Activated CD4-positive, alpha-beta memory T cell treated with anti-CD3 and anti-CD28 coated beads, Interleukin-2, amount 10 ng/mL, durations not matched to agents 7 days and 5 days (primary cell): ENCODE measurements at regions not wholly inside any gene's neighbourhood (a gene's known extent, or its start where the extent isn't known, plus 50 kb on each side); places are given as distances from the start of the nearest gene placed in this dataset.

Experiments used
- CTCF ChIA-PET: fragments of 350-600 bp; sonication (Branson Sonifier 250); formaldehyde crosslinking; loops from one replicate; lab custom pipeline; 2021; ENCODE audit warnings: antibody characterized with exemption, inconsistent platforms; lab: Charles Lee
- POLR2A ChIA-PET: fragments of 350-600 bp; sonication (Branson Sonifier 250); formaldehyde crosslinking; loops from one replicate; lab custom pipeline; 2021; ENCODE audit warnings: antibody characterized with exemption; lab: Charles Lee
- DNase-seq: peaks from one replicate; pipeline ENCODE4 v3.0.0-alpha.2; 2020
- H3K27ac Mint-ChIP-seq: one replicate; pipeline ENCODE4 v1.8.0; 2021; ENCODE audit warnings: mild to moderate bottlenecking, mixed read lengths
- H3K27me3 Mint-ChIP-seq: one replicate; pipeline ENCODE4 v1.8.0; 2021; ENCODE audit warnings: mixed read lengths
- H3K36me3 Mint-ChIP-seq: one replicate; pipeline ENCODE4 v1.8.0; 2021; ENCODE audit warnings: low read depth, mixed read lengths
- H3K4me1 Mint-ChIP-seq: one replicate; pipeline ENCODE4 v1.8.0; 2021; ENCODE audit warnings: mixed read lengths
- H3K4me3 Mint-ChIP-seq: one replicate; pipeline ENCODE4 v1.8.0; 2021; ENCODE audit warnings: mild to moderate bottlenecking, mixed read lengths
- H3K9me3 Mint-ChIP-seq: one replicate; pipeline ENCODE4 v1.8.0; 2021; ENCODE audit warnings: mixed read lengths

GRCh38 chr1:4404854-4405590, 249.4 kb upstream of the AJAP1 start:
- no peak overlapping the region for H3K4me3 Mint-ChIP-seq
- H3K27ac Mint-ChIP-seq, result no peak overlapping the region
- H3K9me3 Mint-ChIP-seq, result no peaks in the 10 kb centered on the region
- POLR2A ChIA-PET, result no interaction called here
- CTCF ChIA-PET, result no interaction called here
- H3K27me3 Mint-ChIP-seq, result no peaks in the 10 kb centered on the region
- H3K36me3 Mint-ChIP-seq, result no peaks in the 10 kb centered on the region
- no peaks in the 10 kb centered on the region for H3K4me1 Mint-ChIP-seq
- no peak for DNase-seq

- POLR2A ChIA-PET, result no interaction called here
- Mint-ChIP-seq H3K36me3 (no peaks in the 10 kb centered on the region), H3K4me3 (no peak overlapping the region), H3K4me1 (no peaks in the 10 kb centered on the region), H3K27ac (no peak overlapping the region), H3K9me3 (no peaks in the 10 kb centered on the region), H3K27me3 (no peaks in the 10 kb centered on the region)
- CTCF ChIA-PET, result no interaction called here
- no peak for DNase-seq
These were observed 246.6 kb upstream of the AJAP1 start for GRCh38 chr1:4407851-4408250.

GRCh38 chr1:4408380-4408779, 246.0 kb upstream of the AJAP1 start:
- Mint-ChIP-seq H3K4me3 (no peak overlapping the region), H3K27ac (no peak overlapping the region), H3K36me3 (no peaks in the 10 kb centered on the region), H3K9me3 (no peaks in the 10 kb centered on the region), H3K27me3 (no peaks in the 10 kb centered on the region), H3K4me1 (no peaks in the 10 kb centered on the region)
- ChIA-PET CTCF (no interaction called here), POLR2A (no interaction called here)
- no peak for DNase-seq

GRCh38 chr1:4411862-4412261, 242.5 kb upstream of the AJAP1 start:
- H3K9me3 Mint-ChIP-seq, result no peaks in the 10 kb centered on the region
- CTCF ChIA-PET, result no interaction called here
- POLR2A ChIA-PET, result no interaction called here
- no peak overlapping the region for H3K27ac Mint-ChIP-seq
- DNase-seq, result no peak
- H3K36me3 Mint-ChIP-seq, result no peaks in the 10 kb centered on the region
- H3K4me3 Mint-ChIP-seq, result no peak overlapping the region
- H3K4me1 Mint-ChIP-seq, result no peaks in the 10 kb centered on the region
- no peaks in the 10 kb centered on the region for H3K27me3 Mint-ChIP-seq

- ChIA-PET POLR2A (no interaction called here), CTCF (no interaction called here)
- DNase-seq, result no peak
- no peaks in the 10 kb centered on the region for H3K27me3 Mint-ChIP-seq
- no peak overlapping the region for H3K27ac Mint-ChIP-seq
- no peaks in the 10 kb centered on the region for H3K4me1 Mint-ChIP-seq
- peaks cover 5% of the 10 kb centered on the region for H3K9me3 Mint-ChIP-seq
- no peak overlapping the region for H3K4me3 Mint-ChIP-seq
- no peaks in the 10 kb centered on the region for H3K36me3 Mint-ChIP-seq
These were observed 238.9 kb upstream of the AJAP1 start for GRCh38 chr1:4415476-4415875.

- CTCF ChIA-PET, result no interaction called here
- Mint-ChIP-seq H3K9me3 (peaks cover 7% of the 10 kb centered on the region), H3K4me3 (no peak overlapping the region), H3K27me3 (no peaks in the 10 kb centered on the region), H3K4me1 (no peaks in the 10 kb centered on the region), H3K27ac (no peak overlapping the region), H3K36me3 (no peaks in the 10 kb centered on the region)
- POLR2A ChIA-PET, result no interaction called here
- no peak for DNase-seq
These were observed 238.2 kb upstream of the AJAP1 start for GRCh38 chr1:4416189-4416588.

- ChIA-PET CTCF (no interaction called here), POLR2A (no interaction called here)
- Mint-ChIP-seq H3K36me3 (no peaks in the 10 kb centered on the region), H3K4me1 (no peaks in the 10 kb centered on the region), H3K4me3 (no peak overlapping the region), H3K9me3 (peaks cover 7% of the 10 kb centered on the region), H3K27me3 (no peaks in the 10 kb centered on the region), H3K27ac (no peak overlapping the region)
- DNase-seq, result no peak
These were observed 236.4 kb upstream of the AJAP1 start for GRCh38 chr1:4418021-4418420.

- no peak for DNase-seq
- Mint-ChIP-seq H3K4me3 (no peak overlapping the region), H3K9me3 (peaks cover 10% of the 10 kb centered on the region), H3K36me3 (no peaks in the 10 kb centered on the region), H3K4me1 (no peaks in the 10 kb centered on the region), H3K27me3 (no peaks in the 10 kb centered on the region), H3K27ac (no peak overlapping the region)
- CTCF ChIA-PET, result no interaction called here
- POLR2A ChIA-PET, result no interaction called here
These were observed 232.4 kb upstream of the AJAP1 start for GRCh38 chr1:4421986-4422385.

GRCh38 chr1:4422504-4423289, 231.7 kb upstream of the AJAP1 start:
- peaks cover 16% of the 10 kb centered on the region for H3K9me3 Mint-ChIP-seq
- no peak for DNase-seq
- no peaks in the 10 kb centered on the region for H3K27me3 Mint-ChIP-seq
- H3K27ac Mint-ChIP-seq, result no peak overlapping the region
- H3K36me3 Mint-ChIP-seq, result no peaks in the 10 kb centered on the region
- ChIA-PET POLR2A (no interaction called here), CTCF (no interaction called here)
- no peaks in the 10 kb centered on the region for H3K4me1 Mint-ChIP-seq
- H3K4me3 Mint-ChIP-seq, result no peak overlapping the region

- Mint-ChIP-seq H3K27ac (no peak overlapping the region), H3K4me3 (no peak overlapping the region), H3K9me3 (peaks cover 17% of the 10 kb centered on the region), H3K36me3 (no peaks in the 10 kb centered on the region), H3K27me3 (no peaks in the 10 kb centered on the region), H3K4me1 (no peaks in the 10 kb centered on the region)
- no peak for DNase-seq
- CTCF ChIA-PET, result no interaction called here
- POLR2A ChIA-PET, result no interaction called here
These were observed 230.2 kb upstream of the AJAP1 start for GRCh38 chr1:4424254-4424653.

- Mint-ChIP-seq H3K27me3 (no peaks in the 10 kb centered on the region), H3K4me1 (no peaks in the 10 kb centered on the region), H3K36me3 (no peaks in the 10 kb centered on the region), H3K27ac (no peak overlapping the region), H3K4me3 (no peak overlapping the region), H3K9me3 (peaks cover 15% of the 10 kb centered on the region)
- CTCF ChIA-PET, result no interaction called here
- DNase-seq, result no peak
- POLR2A ChIA-PET, result no interaction called here
These were observed 229.6 kb upstream of the AJAP1 start for GRCh38 chr1:4424766-4425165.

GRCh38 chr1:4425892-4426291, 228.5 kb upstream of the AJAP1 start:
- H3K4me3 Mint-ChIP-seq, result no peak overlapping the region
- no peaks in the 10 kb centered on the region for H3K36me3 Mint-ChIP-seq
- ChIA-PET CTCF (no interaction called here), POLR2A (no interaction called here)
- no peak overlapping the region for H3K27ac Mint-ChIP-seq
- no peaks in the 10 kb centered on the region for H3K27me3 Mint-ChIP-seq
- no peaks in the 10 kb centered on the region for H3K4me1 Mint-ChIP-seq
- DNase-seq, result no peak
- peaks cover 10% of the 10 kb centered on the region for H3K9me3 Mint-ChIP-seq

- H3K4me3 Mint-ChIP-seq, result no peak overlapping the region
- no peak for DNase-seq
- H3K9me3 Mint-ChIP-seq, result peaks cover 10% of the 10 kb centered on the region
- no peak overlapping the region for H3K27ac Mint-ChIP-seq
- ChIA-PET CTCF (no interaction called here), POLR2A (no interaction called here)
- H3K36me3 Mint-ChIP-seq, result no peaks in the 10 kb centered on the region
- H3K27me3 Mint-ChIP-seq, result no peaks in the 10 kb centered on the region
- H3K4me1 Mint-ChIP-seq, result no peaks in the 10 kb centered on the region
These were observed 225.7 kb upstream of the AJAP1 start for GRCh38 chr1:4428711-4429110.
